Panc1 (cell line): ENCODE measurements at regions not wholly inside any gene's neighbourhood (a gene's known extent, or its start where the extent isn't known, plus 50 kb on each side); places are given as distances from the start of the nearest gene placed in this dataset.

Experiments
- ATAC-seq: fragments of 200-7000 bp; cut with Tn5 transposase; 2 replicates; pipeline ENCODE4 v1.9.1; 2020; ENCODE audit warnings: mild to moderate bottlenecking, moderate library complexity
- BruUV-seq: library from RNA; stranded (reverse); fragments of 400-500 nt; replicated peaks from 2 replicates; lab custom pipeline; 2021; lab: Mats Ljungman, UMichigan
- CTCF ChIA-PET: fragments of 300-600 bp; sonication (Branson Sonifier 250); formaldehyde crosslinking; loops from one replicate; lab custom pipeline; 2022; ENCODE audit warnings: antibody characterized with exemption; lab: Charles Lee
- POLR2A ChIA-PET: fragments of 300-600 bp; sonication (Branson Sonifier 250); formaldehyde crosslinking; loops from one replicate; lab custom pipeline; 2022; ENCODE audit warnings: antibody characterized with exemption; lab: Charles Lee
- DNase-seq: peaks from one replicate; pipeline ENCODE4 v3.0.0-alpha.2; 2010; ENCODE audit warnings: low read depth, low spot score
- H3K27ac ChIP-seq: 2 replicates; pipeline ENCODE4 v1.5.1; 2011; ENCODE audit warnings: mild to moderate bottlenecking, low read length, inconsistent platforms
- H3K27me3 ChIP-seq: fragments of 200-500 bp; sonication (Bioruptor generic); 2 replicates; pipeline ENCODE4 v1.6.0; 2014; ENCODE audit warnings: low read length, inconsistent platforms; ENCODE audit not compliant: control insufficient read depth, insufficient read depth
- H3K36me3 ChIP-seq: fragments of 200-500 bp; sonication (Bioruptor generic); 2 replicates; pipeline ENCODE4 v1.5.1; 2014; ENCODE audit warnings: inconsistent platforms, mild to moderate bottlenecking, low read length, moderate library complexity; ENCODE audit not compliant: control insufficient read depth, insufficient read depth
- H3K4me1 ChIP-seq: 2 replicates; pipeline ENCODE4 v1.5.1; 2011; ENCODE audit warnings: inconsistent platforms, mild to moderate bottlenecking, low read length, moderate library complexity; ENCODE audit not compliant: control insufficient read depth, insufficient read depth
- H3K4me3 ChIP-seq, 2 experiments: 2 replicates each; pipeline ENCODE4 v1.5.1; 2011 to 2012; ENCODE audit warnings: low read depth in 2 of 2, low read length in 2 of 2, mild to moderate bottlenecking in 2 of 2, inconsistent platforms in 1 of 2, moderate library complexity in 1 of 2
- H3K9me3 ChIP-seq: fragments of 200-500 bp; sonication (Bioruptor generic); 2 replicates; pipeline ENCODE4 v1.5.1; 2014; ENCODE audit warnings: low read depth, mild to moderate bottlenecking, inconsistent platforms, low read length, moderate library complexity; ENCODE audit not compliant: control insufficient read depth, insufficient read depth
- CTCF ChIP-seq: fragments of 450-650 bp; IDR thresholded peaks from 2 replicates; pipeline ENCODE4 v1.5.1; 2017; ENCODE audit warnings: mild to moderate bottlenecking
- POLR2AphosphoS5 ChIP-seq: IDR thresholded peaks from 2 replicates; pipeline ENCODE4 v1.6.1; 2012; ENCODE audit warnings: mild to moderate bottlenecking, low read depth, low read length, moderate library complexity
- REST ChIP-seq, 2 experiments: IDR thresholded peaks; 2 replicates each; pipeline ENCODE4 v1.6.1; 2011 to 2012; ENCODE audit warnings: low read depth in 2 of 2, control low read depth in 1 of 2, low read length in 1 of 2, mild to moderate bottlenecking in 1 of 2, moderate library complexity in 1 of 2; ENCODE audit not compliant: insufficient read depth in 1 of 2
- SIN3A ChIP-seq: IDR thresholded peaks from 2 replicates; pipeline ENCODE4 v1.6.1; 2012; ENCODE audit warnings: low read depth, mild to moderate bottlenecking, low read length, moderate library complexity, borderline replicate concordance; ENCODE audit not compliant: insufficient read depth
- TCF7L2 ChIP-seq: IDR thresholded peaks from 2 replicates; pipeline ENCODE4 v1.6.1; 2011; ENCODE audit warnings: mild to moderate bottlenecking, low read depth, low read length, inconsistent platforms
- in situ Hi-C: cut with HindIII; loops from 2 replicates; pipeline ENCODE4 v1.10.0; 2016; ENCODE audit warnings: low sequenced_read_pairs, low pct_unique_long_range_greater_than_20kb
- intact Hi-C: fragments of 100-400 bp; cut with micrococcal nuclease; formaldehyde crosslinking; loops from one replicate; pipeline ENCODE4 v1.10.0; 2022; ENCODE audit not compliant: unreplicated experiment

GRCh38 chr18:39685303-39685902 is 2119.8 kb upstream of the CELF4 start:
- TF ChIP-seq POLR2AphosphoS5: no peak
- TF ChIP-seq REST (IDR thresholded peaks at IDR 0.05; ENCODE audit: insufficient read depth in 1 of 2, low read depth in 2 of 2, low read length in 1 of 2): no peak
- TF ChIP-seq CTCF: no peak
- no peak for TF ChIP-seq TCF7L2
- no peak for TF ChIP-seq SIN3A
- Histone ChIP-seq H3K27ac (no peak overlapping the region), H3K9me3 (no peaks in the 10 kb centered on the region), H3K4me1 (no peaks in the 10 kb centered on the region), H3K36me3 (no peaks in the 10 kb centered on the region), H3K4me3 (no peak overlapping the region), H3K27me3 (no peaks in the 10 kb centered on the region)
- ChIA-PET CTCF (no interaction called here), POLR2A (interaction anchor here (0.5 kb wide), 1 partner anchor 40 kb away, joined by 3 read pairs; no protein-coding TSS in a partner anchor)
- in situ Hi-C loops: no loop called here
- ATAC-seq (no peak), DNase-seq (no peak)
- no TSS peak for BruUV-seq
- intact Hi-C loops: no loop called here

- Histone ChIP-seq H3K4me3 (no peak overlapping the region), H3K9me3 (no peaks in the 10 kb centered on the region), H3K27ac (no peak overlapping the region), H3K27me3 (no peaks in the 10 kb centered on the region), H3K4me1 (no peaks in the 10 kb centered on the region), H3K36me3 (no peaks in the 10 kb centered on the region)
- in situ Hi-C loops (no loop called here), intact Hi-C loops (no loop called here)
- TF ChIP-seq TCF7L2: no peak
- TF ChIP-seq SIN3A: no peak
- TF ChIP-seq REST (IDR thresholded peaks at IDR 0.05; ENCODE audit: insufficient read depth in 1 of 2, low read depth in 2 of 2, low read length in 1 of 2): no peak
- no peak for TF ChIP-seq CTCF
- no peak for TF ChIP-seq POLR2AphosphoS5
- POLR2A ChIA-PET: no interaction called here
- ATAC-seq (no peak), DNase-seq (no peak)
- CTCF ChIA-PET: no interaction called here
- BruUV-seq: no TSS peak
Observed at GRCh38 chr18:39681061-39681460, 2115.5 kb upstream of the CELF4 start.
